ENCODE measurements at regions not wholly inside any gene's neighbourhood (a gene's known extent, or its start where the extent isn't known, plus 50 kb on each side); places are given as distances from the start of the nearest gene placed in this dataset.

DNA sequence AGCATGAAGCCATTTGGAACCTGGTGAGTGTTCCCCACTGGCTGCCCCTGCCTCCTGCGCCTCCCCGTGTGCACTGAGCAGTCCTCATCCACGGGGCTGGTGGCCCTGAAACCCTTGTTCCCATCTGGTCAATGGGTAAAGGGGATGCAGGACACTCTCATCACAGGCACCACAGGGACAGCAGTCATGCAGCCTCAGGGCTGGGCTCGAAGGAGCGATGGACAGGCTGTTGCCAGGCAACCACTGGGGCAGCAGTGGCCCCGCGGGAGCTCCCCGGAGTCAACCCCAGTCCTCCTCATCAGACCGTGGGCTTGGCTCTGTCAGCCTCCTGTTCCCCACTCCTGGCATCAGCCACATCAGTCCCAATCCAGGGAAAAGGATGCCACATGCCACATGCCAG is 509.5 kb downstream of the EIPR1 start:
- Histone ChIP-seq H3K9me3 (no peaks in the 10 kb centered on the region), H3K27ac (no peak overlapping the region), H3K4me3 (no peak overlapping the region), H3K4me1 (no peaks in the 10 kb centered on the region), H3K27me3 (peaks cover 0 to 20% (median 0%) of the 10 kb centered on the region in 4 donors), H3K36me3 (no peaks in the 10 kb centered on the region)
- WGBS, 2 donors: 48% methylated on average over 8 of the region's 9 CpGs; no CpG with 5 or more reads in 1 of the 2 donors
- DNase-seq: no peak
- intact Hi-C loops (cut with DNase I): no loop called here
- TF ChIP-seq, protein P1, sequence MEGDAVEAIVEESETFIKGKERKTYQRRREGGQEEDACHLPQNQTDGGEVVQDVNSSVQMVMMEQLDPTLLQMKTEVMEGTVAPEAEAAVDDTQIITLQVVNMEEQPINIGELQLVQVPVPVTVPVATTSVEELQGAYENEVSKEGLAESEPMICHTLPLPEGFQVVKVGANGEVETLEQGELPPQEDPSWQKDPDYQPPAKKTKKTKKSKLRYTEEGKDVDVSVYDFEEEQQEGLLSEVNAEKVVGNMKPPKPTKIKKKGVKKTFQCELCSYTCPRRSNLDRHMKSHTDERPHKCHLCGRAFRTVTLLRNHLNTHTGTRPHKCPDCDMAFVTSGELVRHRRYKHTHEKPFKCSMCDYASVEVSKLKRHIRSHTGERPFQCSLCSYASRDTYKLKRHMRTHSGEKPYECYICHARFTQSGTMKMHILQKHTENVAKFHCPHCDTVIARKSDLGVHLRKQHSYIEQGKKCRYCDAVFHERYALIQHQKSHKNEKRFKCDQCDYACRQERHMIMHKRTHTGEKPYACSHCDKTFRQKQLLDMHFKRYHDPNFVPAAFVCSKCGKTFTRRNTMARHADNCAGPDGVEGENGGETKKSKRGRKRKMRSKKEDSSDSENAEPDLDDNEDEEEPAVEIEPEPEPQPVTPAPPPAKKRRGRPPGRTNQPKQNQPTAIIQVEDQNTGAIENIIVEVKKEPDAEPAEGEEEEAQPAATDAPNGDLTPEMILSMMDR (IDR thresholded peaks at IDR 0.05): no peak
- TF ChIP-seq POLR2A (IDR thresholded peaks at IDR 0.05): no peak

DNA sequence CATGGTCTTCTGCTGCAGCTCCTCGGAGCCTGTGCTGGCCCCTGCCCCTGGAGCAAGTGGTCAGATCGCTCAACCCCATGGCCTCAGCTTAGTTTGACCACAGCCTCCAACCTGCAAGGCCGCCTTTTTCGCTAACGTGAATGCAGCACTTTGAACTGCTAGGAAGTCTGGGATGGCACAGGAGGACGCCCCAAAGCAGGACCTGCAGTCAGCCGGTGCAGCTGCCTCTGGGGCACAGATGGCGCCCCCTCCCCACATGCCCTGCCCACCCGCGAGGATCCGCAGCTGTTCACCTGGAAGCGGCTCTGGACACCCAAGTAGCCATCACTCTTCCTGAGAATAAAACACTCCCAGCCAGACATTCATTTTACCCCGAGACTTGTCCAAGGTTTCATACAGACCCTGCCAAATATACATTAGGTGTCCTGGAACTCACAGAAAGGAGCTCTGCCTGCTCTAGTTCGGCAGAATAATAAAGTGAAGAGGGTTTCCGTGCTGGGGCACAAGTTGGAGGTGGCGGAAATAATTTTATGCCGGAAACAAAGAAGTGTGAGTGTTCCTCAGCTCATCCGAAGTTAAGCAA is 510.1 kb downstream of the EIPR1 start:
- TF ChIP-seq, protein P1 (IDR thresholded peaks at IDR 0.05): no peak
- TF ChIP-seq POLR2A (IDR thresholded peaks at IDR 0.05): no peak
- no peak overlapping the region for H3K4me3 ChIP-seq
- H3K27ac ChIP-seq: no peak overlapping the region
- 53 to 61% methylated on average over 6 to 8 of the region's 18 CpGs for WGBS, 2 donors
- H3K27me3 ChIP-seq: peaks cover 0 to 20% (median 0%) of the 10 kb centered on the region in 4 donors
- no peaks in the 10 kb centered on the region for H3K9me3 ChIP-seq
- intact Hi-C loops (cut with DNase I): no loop called here
- no peak for DNase-seq
- no peaks in the 10 kb centered on the region for H3K4me1 ChIP-seq
- H3K36me3 ChIP-seq: no peaks in the 10 kb centered on the region

DNA sequence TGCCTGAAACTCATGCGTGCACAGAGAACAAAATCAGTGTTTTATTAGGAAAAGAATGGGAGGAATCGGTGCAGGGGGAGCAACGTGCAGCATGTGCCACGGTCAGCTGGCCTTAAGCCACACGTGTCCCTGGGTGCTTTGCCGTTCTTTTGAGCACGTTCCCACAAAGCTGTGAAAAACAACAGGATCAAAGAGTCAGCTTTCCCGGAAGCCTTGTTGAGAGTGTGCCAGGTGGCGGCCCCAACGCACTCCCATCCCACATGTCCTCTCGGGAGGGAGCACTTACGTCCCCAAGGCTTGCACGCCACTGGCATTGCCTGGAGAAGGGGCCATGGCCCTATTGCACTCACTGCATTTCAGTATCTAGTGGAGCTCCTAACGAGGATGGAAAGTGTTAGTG is 511.2 kb downstream of the EIPR1 start:
- intact Hi-C loops (cut with DNase I): no loop called here
- no peaks in the 10 kb centered on the region for H3K4me1 ChIP-seq
- no peak for DNase-seq
- no peak overlapping the region for H3K27ac ChIP-seq
- WGBS, 2 donors: 61 to 69% methylated on average over 9 to 13 of the region's 14 CpGs
- no peak overlapping the region for H3K4me3 ChIP-seq
- H3K27me3 ChIP-seq: peaks cover 0 to 20% (median 0%) of the 10 kb centered on the region in 4 donors
- H3K36me3 ChIP-seq: no peaks in the 10 kb centered on the region
- no peaks in the 10 kb centered on the region for H3K9me3 ChIP-seq
- TF ChIP-seq POLR2A (IDR thresholded peaks at IDR 0.05): no peak
- TF ChIP-seq, protein P1 (IDR thresholded peaks at IDR 0.05): no peak

DNA sequence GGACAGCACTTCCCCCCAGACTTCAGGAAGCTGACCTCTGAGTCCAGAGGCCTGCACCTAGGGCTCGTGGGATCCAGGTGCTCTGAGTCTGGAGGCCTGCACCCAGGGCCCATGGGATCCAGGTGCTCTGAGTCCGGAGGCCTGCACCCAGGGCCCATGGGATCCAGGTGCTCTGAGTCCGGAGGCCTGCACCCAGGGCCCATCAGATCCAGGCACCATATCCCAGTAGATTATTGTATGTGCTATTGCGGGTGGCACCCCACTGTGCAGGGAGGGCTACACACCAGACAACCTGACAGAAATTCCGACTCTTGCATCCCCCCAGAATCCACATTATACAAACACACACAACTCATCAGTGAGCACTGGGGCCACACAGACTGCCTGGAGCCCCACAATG is 515.2 kb downstream of the EIPR1 start:
- no peak for TF ChIP-seq POLR2A (IDR thresholded peaks at IDR 0.05)
- TF ChIP-seq, protein P1 (IDR thresholded peaks at IDR 0.05): no peak
- peaks cover 0 to 11% (median 0%) of the 10 kb centered on the region in 4 donors for H3K27me3 ChIP-seq
- H3K4me3 ChIP-seq: no peak overlapping the region
- intact Hi-C loops (cut with DNase I): no loop called here
- H3K4me1 ChIP-seq: no peaks in the 10 kb centered on the region
- DNase-seq: no peak
- H3K9me3 ChIP-seq: no peaks in the 10 kb centered on the region
- 40% methylated on average over 1 of the region's 5 CpGs; no CpG with 5 or more reads in 1 of the 2 donors for WGBS, 2 donors
- H3K36me3 ChIP-seq: no peaks in the 10 kb centered on the region
- no peak overlapping the region for H3K27ac ChIP-seq

DNA sequence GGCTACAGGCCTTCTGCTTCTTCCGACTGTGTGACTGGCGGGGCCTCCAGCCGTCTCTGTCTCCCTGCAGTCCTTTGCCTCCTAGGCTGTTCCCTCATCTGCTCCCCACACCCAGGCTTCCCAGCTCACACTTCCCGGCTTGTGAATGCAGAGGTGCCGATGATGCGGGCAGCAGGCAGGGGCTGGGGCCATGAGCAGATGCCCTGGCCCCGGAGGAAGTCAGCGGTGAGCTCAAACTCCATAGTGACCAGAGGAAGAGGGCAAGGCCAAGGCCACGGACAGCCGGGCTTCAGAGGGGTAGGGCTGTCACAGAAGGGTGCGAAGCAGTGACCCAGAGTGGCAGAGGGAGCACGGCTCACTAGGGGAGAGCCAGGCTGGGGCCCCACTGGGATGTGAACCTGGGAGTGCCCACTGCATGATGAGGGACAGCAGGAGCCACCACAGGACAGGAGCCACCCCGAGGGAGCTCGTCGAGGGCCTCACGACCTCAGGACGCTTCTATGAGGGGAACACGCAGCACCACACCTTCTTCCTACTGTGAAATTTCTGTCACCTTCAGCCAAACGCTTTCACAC is 515.9 kb downstream of the EIPR1 start:
- Histone ChIP-seq H3K27ac (no peak overlapping the region), H3K4me1 (no peaks in the 10 kb centered on the region), H3K9me3 (no peaks in the 10 kb centered on the region), H3K36me3 (no peaks in the 10 kb centered on the region), H3K27me3 (peaks cover 0 to 7% (median 0%) of the 10 kb centered on the region in 4 donors), H3K4me3 (no peak overlapping the region)
- TF ChIP-seq, protein P1 (IDR thresholded peaks at IDR 0.05): no peak
- no peak for TF ChIP-seq POLR2A (IDR thresholded peaks at IDR 0.05)
- DNase-seq: no peak
- WGBS, 2 donors: 83 to 90% methylated on average over 12 to 13 of the region's 19 CpGs
- intact Hi-C loops (cut with DNase I): no loop called here
